HG02763 (cell line): ENCODE measurements at regions not wholly inside any gene's neighbourhood (a gene's known extent, or its start where the extent isn't known, plus 50 kb on each side); places are given as distances from the start of the nearest gene placed in this dataset.

Experiments used
- ATAC-seq: cut with Tn5 transposase; IDR thresholded peaks from one replicate; pipeline ENCODE4 v1.9.1; 2021; ENCODE audit warnings: mild to moderate bottlenecking, moderate library complexity; ENCODE audit not compliant: unreplicated experiment

DNA sequence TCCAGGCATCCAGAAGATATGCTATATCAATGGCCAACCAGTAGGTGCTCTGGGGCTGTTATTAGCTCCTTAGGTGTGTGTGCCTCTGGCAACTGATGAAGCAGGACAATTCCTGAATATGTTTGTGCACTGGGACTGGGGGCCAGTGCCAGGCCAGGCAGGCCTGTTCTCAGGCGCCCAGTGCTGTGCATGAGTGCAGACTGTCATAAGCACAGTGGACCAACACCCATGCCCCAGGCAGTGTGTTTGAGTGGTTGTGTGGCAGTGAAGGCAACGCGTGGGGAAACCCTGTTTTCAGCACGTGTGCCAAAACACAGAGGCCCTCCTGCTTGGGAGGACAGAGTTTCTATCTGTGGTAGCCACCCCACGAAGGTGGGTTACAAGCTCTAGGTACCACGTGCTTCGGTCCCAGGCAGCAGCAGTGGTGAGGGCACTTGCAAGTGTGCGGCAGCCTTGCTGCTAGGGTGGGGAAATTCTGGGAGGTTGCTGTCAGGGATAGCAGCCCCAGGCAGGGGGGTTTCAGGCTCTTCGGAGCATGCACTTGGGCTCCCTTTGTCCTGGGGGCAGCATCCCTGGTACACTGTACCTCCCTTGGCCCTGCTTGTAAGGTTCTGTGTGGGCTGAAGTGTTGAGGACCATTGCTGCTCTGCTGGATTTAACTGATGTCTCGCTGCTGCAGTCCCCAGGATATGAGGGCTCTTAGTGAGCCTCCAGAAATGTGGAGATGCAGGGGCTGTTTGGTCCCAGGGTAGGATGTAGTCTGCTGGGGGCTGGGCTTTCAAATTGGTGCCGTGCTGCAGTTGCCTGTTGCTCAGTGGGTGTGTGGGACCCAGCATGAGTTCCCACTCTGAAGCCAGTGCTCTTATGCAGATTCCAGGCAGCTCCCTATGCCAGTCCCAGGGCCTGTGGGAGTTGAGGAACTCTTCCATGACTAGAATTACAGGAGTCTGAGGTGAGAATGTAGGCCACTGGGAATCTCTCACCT, 280.9 kb downstream of the RPRM start:
- ATAC-seq = no peak

DNA sequence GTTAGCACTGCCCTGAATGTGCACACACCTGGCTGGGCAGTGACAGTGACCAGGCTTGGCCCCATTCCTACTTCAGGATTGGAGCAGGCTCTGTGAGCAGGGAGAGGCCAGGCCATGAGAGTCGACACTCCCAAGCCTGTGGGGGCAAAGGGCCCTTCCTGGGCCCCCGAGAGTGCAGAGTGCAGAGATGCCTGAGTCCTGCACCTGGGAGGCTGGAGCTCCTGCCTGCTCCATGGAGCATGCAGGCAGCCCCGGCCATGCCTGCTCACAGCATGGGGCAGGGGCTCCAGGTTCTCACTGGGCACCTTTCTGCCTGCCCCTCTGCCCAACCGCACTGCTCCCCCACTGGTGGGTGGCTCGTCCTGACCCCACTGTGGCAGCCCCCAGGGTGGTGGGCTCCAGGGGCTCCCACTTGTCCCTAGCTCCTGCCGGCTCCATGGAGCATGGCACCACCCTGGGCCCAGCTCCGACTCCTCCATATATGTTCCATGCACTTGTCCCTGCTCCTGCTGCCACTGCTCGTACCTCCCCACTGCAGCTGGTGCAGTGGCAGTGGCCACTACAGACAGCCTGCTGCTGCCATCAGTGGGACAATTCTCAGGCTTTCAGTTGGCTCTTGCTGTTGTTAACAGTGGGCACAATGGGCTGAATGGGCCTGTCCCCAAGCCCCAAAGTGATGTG, 282.0 kb downstream of the RPRM start:
- ATAC-seq = no peak

DNA sequence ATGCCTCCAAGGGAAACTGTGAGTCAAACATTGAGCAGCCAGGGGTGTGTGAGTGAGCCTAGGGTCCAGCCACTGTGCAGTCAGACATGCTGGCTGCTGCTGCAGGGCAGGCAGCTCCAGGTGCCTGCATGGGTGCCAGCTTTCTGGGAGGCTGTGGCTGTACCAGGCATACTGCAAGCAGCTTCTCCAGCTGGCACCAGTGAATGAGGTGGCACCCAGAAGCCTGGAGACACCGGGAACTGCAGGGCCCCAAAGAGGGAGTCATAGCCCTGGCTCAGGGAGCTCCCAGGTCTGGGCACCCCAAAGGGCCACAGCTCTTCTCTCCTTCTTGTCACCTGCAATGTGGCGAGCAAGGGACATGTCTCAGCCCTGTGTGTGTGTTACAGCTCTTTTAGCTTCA, 283.2 kb downstream of the RPRM start:
- no peak for ATAC-seq

DNA sequence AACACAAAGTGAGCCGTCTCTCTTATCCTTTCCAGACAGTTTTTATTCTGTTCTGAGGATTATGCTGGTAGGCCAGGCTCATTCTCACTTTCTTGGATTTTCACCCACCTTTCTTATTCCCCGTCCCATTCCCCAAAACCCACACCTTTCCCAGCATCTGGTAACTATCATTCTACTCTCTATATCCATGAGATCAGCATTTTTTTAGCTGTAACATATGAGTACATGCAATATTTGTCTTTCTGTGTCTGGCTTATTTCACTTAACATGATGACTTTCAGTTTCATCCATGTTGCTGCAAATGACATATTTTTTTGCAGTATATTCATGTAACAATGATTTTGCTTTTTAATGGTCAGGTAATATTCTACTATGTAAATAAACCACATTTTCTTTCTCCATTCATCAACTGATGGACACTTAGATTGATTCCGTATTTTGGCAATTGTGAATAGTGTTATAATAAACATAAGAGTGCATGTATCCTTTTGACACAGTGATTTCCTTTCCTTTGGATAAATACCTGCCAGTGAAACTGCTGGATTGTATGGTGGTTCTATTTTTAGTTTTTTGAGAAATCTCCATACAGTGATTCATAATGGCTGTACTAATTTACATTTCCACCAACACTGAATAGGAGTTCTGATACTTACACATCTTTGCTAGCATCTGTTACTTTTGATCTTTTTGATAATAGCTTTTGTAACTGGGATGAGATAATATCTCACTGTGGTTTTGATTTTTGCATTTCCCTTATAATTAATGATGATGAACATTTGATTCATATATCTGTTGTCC, 289.3 kb downstream of the RPRM start:
- no peak for ATAC-seq

DNA sequence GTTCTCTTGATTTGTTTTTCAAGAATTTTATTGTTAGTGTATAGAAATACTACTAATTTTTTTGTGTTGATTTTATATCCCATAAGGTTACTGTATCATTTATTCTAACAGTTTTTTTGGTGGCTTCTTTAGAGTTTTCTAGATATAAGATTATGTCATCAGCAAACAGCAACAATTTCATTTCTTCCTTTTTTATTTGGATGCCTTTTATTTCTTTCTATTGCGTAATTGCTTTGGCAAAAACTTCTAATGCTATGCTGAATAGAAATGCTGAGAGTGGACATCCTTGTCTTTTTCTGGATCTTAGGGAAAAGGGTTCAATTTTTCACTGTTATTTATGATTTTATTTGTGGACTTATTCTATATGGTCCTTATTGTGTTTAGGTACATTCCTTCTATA, 298.8 kb downstream of the RPRM start:
- no peak for ATAC-seq

DNA sequence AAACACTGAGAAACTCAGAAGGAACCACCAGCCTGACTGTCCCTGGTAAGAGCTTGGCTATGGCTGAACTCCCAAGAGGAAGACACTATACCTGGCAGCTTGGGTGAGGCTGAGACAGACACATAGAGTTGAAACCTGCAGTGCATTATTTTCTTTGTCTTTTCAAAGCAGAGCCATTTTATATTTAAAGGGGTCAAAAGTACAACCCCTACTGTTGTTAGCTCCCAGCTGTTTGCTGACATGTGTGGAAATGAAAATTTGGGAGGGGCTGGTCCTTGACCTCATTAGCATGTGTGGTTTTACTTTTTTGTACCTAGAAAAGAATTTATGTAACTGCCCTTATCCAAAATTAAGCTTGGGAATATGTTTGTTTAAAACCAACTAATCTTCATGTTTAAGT, 309.0 kb downstream of the RPRM start:
- ATAC-seq = no peak

DNA sequence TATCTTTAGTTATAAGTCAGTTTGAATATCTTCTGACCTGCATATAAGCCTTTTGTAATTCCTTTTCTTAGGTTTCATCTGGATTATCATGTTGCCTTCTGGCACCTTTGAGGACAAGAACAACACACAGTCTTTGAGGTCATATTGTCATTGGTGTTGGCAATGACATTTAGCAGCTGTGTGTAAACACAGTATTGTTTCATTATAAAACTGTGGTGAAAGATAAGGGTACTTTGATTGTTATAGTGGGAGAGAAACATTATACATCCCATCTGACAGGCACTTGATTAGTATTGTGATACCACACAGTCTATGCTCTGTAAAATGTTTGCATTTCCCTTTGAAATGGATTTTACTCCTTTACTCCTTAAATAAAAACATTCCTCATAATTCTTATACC, 313.5 kb downstream of the RPRM start:
- no peak for ATAC-seq

DNA sequence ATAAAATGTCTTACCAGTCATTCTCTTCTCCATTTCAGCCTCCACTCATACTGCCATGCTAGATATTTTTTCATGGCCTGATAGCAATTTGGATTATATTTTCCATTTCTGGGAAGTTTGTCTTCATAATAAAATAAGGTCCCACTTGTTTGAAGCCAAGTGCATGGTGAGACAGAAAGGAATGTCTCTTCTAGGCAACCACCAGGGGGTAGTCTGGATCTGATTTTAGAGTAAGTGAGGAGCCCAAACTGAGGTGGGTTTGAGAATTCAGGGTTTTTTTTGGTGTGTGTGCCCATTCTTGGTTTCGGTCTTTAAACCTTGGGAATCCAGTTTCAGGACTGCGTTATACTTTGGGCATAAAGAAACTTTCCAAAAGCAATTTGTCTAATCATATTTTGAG, 315.5 kb downstream of the RPRM start:
- ATAC-seq = no peak

DNA sequence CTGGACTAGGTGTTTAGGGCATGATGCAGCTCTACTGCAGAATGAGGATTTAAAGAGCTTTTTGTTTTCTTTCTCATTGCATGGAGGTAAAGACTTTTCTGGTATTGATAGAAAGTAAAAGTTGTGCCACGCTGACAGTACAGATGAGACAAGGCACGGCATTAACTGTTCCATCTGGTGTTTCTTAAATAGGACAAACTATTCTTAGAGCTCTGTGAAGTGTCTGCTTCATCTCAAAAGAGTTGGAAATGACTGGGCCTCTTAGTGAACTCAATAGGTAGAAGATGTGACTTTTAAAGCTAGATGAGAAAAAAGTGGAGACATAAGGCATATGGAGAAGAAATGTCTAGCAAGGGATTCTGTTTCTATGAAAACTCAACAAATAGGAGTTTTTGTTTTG, 321.8 kb downstream of the RPRM start:
- no peak for ATAC-seq

DNA sequence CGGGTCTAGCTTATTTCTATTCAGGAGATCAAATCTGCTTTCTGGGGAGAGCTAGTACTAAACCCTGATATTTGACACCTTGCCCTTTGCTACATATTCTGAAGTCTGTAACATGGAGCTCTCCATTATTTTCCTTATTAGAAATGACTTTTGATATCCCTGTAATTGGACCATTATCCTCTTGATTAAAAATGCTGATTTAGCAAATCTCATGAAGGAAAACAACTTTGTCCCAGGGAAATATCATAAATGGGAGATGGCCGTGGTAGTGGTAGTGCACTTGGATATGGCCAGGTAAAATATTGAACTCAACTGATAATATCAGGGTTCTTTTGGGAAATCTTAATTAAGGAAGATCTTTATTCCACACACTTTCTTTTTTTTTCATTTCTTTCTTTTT, 326.5 kb downstream of the RPRM start:
- ATAC-seq = no peak

DNA sequence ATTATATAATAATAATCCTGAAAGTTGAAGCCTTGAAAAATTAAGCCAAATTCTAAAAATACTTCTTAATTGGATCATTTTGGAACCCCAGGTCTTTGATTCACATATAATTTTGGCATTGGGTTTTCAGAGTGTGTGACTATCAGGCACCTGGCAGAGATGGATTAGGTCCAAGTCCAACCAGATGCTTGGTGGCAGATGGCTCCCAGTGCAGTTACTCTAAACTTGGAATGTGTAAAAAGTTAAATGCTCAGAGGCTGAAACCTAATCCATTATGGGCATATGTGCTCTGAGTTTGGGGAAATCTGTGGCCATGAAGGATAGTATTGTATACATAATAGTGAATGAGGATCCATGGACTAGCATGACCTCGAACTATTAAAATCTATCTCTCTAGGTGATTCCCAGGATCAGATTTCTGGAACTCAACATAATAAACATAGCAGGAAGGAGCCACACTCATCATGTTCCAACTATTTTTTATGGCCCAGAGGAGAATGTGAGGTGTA, 333.0 kb downstream of the RPRM start:
- ATAC-seq = no peak

DNA sequence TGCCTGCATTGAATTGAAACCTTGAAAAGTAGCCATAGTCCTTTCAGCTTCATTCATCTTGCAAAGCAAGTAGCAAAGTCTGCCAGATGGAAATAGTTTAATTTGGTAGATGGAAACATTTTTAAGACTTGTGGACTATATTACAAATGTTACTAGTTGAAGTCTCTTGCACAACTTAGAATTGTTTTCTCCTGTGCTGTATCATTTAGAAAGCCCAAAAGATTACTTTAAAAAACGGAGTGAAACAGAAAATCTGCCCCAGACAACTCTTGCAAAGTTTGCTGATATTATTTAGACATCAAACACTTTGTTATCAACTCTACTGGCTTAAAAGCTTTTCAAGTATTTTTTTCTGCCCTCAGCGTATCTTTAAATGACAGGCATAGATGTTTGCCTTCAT, 335.0 kb downstream of the RPRM start:
- no peak for ATAC-seq

DNA sequence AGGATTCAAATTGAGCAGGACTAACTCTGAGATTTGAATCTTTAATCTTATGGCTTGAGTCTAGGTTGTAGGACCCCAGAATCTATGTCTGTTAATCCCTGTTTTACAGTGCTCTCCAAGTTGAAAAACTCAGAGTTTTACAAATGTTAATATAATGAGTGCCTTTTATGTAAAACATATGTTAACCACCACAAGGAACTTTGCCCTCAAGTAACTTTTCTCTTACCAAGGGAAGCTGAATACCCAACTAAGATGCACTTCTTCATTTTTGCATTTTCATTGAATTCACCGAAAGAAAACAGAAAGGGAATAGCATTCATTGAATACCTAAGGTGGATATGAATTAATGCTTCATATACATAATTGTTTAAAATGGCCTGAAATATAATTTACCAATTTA, 338.1 kb downstream of the RPRM start:
- ATAC-seq = no peak

DNA sequence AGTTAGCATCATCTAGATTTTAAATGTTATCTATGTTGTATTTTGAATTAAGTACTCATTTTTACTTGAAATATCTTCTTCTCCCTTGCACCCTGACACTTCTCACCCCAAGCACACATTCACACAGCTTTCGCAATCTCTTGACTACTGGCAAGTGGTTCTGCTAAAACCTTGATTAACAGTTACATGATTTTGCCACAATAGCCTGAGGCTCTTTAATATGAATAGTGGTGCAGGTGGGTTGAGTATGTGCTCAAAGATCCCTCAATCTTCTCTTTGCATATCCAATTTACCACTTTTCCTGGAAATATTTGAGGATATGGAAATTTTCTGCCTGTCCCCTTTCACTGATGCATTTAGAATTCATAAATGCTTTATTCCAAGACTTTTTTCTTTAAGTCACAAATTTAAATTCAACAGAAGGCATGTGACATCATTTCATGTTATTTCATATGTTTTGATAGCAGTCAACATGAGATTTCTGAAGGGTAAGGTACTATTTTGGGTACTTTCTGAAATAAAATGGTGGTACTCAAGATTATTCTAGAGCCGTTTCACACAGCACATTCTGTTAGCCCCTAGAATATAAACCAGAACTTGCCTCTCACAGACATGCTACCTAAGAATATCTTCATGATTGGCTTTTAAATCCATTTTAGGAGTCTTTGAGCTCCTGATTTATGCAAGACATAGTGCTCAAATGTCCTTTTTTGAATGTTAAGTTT, 339.7 kb downstream of the RPRM start:
- no peak for ATAC-seq

DNA sequence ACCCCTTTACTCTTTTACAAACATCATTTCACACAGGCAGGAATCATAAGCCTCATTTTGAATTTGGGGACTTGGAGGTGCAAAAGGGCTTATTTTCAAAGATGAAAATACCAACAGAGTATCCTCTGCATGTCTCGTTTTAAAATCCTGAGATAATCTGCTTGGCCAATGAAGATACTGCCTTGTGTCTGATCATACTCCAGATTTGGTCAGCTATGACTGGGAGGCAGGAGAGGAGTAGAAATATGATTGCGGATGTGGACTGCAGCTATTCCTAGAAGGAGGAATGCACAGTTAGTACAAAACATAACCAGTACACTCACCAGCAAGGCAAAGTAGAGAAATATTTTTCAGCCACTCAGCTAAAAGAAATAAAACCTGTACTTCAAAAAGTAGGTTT, 342.3 kb downstream of the RPRM start:
- ATAC-seq = no peak

DNA sequence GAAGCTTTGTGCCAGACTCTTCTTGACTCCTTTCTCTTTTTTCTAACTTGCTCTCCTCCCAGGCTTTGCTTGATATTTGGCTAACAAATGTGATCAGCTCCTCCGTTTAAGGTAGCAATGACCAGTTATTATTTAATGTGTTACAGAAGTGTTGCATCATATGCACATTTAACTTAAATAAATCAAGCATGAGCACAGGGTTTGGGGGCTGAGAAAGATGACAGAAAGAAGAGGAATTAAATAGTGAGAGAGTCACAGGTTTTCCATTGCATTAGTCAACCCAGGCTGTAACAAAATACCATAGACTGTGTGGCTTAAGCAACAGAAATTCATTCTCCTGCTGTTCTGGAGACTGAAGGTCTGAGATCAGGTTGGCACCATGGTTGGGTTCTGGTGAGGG, 343.8 kb downstream of the RPRM start:
- no peak for ATAC-seq

DNA sequence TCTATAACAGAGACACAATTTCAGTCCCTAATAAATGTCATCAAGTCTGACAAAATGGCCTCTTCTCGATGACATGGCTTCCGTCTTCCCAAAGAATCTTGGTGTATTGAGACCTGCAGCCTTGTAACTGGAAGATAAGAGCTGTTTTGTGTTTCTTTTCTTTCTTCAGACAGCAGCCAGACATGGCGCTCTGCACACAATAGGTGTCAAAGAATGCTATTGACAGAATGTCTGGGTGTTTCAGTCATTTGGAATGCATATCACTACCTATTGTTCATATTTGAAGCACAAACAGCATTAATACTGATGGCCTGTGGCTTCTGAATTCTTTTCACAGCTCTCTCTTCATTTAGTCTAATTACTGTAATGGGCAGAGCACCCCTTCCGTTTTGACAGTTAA, 344.8 kb downstream of the RPRM start:
- ATAC-seq = no peak

DNA sequence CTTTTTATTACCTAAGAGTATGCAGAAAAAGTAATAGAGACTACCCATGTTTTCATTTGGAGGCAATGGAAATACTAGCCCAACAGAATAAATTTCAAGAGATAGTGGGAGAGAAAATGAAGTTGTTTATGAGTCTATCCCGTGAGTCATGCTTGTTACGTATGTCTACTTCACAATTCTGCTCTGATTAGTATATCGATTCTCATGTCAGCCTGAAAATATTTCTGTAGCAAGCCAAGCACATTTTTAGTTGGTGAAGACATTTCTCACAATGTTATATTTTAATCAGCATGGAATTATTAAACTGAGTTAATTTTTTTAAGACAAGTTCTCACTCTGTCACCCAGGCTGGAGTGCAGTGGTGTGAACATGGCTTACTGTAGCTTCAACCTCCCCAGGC, 346.1 kb downstream of the RPRM start:
- ATAC-seq = no peak

DNA sequence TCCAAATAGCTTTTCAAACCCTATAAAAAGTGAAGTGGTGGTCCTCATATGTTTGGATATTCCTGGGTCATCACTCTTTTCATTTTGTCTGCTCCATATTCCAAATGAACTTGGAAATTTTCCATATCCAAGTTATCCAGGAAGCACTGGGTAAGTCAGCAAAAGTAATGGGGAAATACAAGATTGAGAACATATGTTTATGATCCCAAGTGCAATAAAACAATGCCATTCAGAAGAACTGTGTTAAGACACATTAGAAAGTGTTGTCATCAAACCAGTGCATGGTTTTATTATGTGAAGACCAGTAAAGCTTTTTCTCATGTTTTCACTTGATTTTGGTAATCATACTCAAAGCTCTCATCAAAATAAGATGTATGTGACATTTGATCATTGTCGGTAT, 363.4 kb downstream of the RPRM start:
- no peak for ATAC-seq

DNA sequence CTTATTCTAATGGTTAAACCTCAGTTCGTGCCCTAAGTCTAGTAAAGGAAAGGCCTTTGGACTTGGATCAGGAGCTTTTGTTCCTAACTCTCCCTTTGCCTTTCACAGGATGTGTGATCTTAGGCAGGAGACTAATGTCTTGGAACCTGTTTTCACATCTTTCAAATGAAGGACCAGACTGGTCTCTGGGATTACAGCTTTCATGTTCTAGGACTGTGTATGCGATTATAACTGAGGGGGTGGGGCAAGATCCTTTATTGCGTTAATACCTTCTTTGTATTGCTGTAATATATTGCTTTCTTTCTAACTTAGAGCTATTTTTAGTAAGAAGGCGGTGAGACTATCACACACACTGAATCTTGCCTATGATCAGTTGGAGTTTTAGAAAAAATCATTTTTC, 368.1 kb downstream of the RPRM start:
- no peak for ATAC-seq

DNA sequence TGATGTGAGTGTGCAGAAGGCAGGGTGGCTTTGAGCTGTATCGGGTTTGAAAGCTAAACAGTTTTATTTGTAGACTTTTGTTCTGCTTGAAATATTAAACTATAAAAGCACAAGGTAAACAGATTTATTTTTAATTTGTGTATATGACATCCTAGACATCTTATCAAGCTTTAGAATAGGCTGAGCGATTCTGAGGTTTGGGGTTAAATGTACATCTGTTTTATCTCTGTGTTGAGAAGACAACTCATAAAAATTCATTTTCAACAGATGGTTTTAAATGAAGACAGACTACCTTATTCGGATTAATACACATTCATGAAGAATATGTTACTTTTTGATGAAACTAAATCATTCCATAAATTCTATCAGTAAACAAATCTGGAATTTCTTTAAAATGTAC, 368.8 kb downstream of the RPRM start:
- no peak for ATAC-seq
